Globus pallidus (tissue), 1 donor: ENCODE measurements at regions not wholly inside any gene's neighbourhood (a gene's known extent, or its start where the extent isn't known, plus 50 kb on each side); places are given as distances from the start of the nearest gene placed in this dataset.

Experiments used
- DNase-seq: peaks from one replicate; pipeline ENCODE4 v3.0.0-alpha.2; 2015; ENCODE audit warnings: low spot score

- no peak for DNase-seq
Observed at GRCh38 chr12:67151886-67152285, 117.3 kb upstream of the CAND1 start.

- DNase-seq, result no peak
Observed at GRCh38 chr12:67152451-67152850, 116.7 kb upstream of the CAND1 start.

- DNase-seq, result no peak
Observed at GRCh38 chr12:67154901-67155300, 114.3 kb upstream of the CAND1 start.

GRCh38 chr12:67155863-67156262 is 113.3 kb upstream of the CAND1 start:
- DNase-seq, result no peak

- DNase-seq, result peak; percentile 7
Observed at GRCh38 chr12:67161322-67161918, 107.7 kb upstream of the CAND1 start.

- no peak for DNase-seq
Observed at GRCh38 chr12:67173258-67173657, 95.9 kb upstream of the CAND1 start.

GRCh38 chr12:67182551-67182950 is 86.6 kb upstream of the CAND1 start:
- no peak for DNase-seq

- DNase-seq, result no peak
Observed at GRCh38 chr12:67193704-67194103, 75.5 kb upstream of the CAND1 start.

- DNase-seq, result no peak
Observed at GRCh38 chr12:67200386-67200785, 68.8 kb upstream of the CAND1 start.

- no peak for DNase-seq
Observed at GRCh38 chr12:67202011-67202677, 67.0 kb upstream of the CAND1 start.

- DNase-seq, result no peak
Observed at GRCh38 chr12:67202678-67203012, 66.5 kb upstream of the CAND1 start.

GRCh38 chr12:67208281-67209067 is 60.7 kb upstream of the CAND1 start:
- no peak for DNase-seq

GRCh38 chr12:67211029-67211428 is 58.1 kb upstream of the CAND1 start:
- no peak for DNase-seq

GRCh38 chr12:67211494-67211893 is 57.7 kb upstream of the CAND1 start:
- DNase-seq, result no peak

- DNase-seq, result no peak
Observed at GRCh38 chr12:67217647-67218046, 51.5 kb upstream of the CAND1 start.
